H1 (cell line): ENCODE measurements at regions not wholly inside any gene's neighbourhood (a gene's known extent, or its start where the extent isn't known, plus 50 kb on each side); places are given as distances from the start of the nearest gene placed in this dataset.

Source experiments
- CTCF ChIA-PET: fragments of 300-600 bp; sonication (Branson Sonifier 250); formaldehyde crosslinking; loops from one replicate; lab custom pipeline; 2021; ENCODE audit not compliant: partially characterized antibody; lab: Charles Lee
- POLR2A ChIA-PET: fragments of 300-600 bp; sonication (Branson Sonifier 250); formaldehyde crosslinking; loops from one replicate; lab custom pipeline; 2021; ENCODE audit warnings: inconsistent platforms; ENCODE audit not compliant: partially characterized antibody; lab: Charles Lee
- DNase-seq, 2 experiments: peaks; one replicate each; pipeline versions ENCODE4 v3.0.0 to v3.0.0-alpha.2; 2010 to 2022; ENCODE audit warnings: low spot score in 2 of 2, low read depth in 1 of 2, mixed read lengths in 1 of 2
- FAIRE-seq: peaks from 2 replicates; lab custom pipeline; 2011; peaks lifted over from hg19 to GRCh38; lab: Jason Lieb, UNC
- H2AFZ ChIP-seq: 2 replicates; pipeline ENCODE4 v1.8.1; 2012; ENCODE audit warnings: low read length, inconsistent platforms
- H2AK5ac ChIP-seq: 2 replicates; pipeline ENCODE4 v1.6.1; 2013; ENCODE audit warnings: low read depth, low read length
- H2BK120ac ChIP-seq: replicated peaks from 2 replicates; pipeline ENCODE3; 2013; ENCODE audit warnings: low read depth, low read length, inconsistent platforms
- H2BK12ac ChIP-seq: 2 replicates; pipeline ENCODE4 v1.6.1; 2013; ENCODE audit warnings: low read depth, low read length
- H2BK15ac ChIP-seq: 2 replicates; pipeline ENCODE4 v1.6.1; 2013; ENCODE audit warnings: low read length
- H2BK20ac ChIP-seq: 2 replicates; pipeline ENCODE4 v1.6.1; 2013; ENCODE audit warnings: low read length
- H2BK5ac ChIP-seq: 2 replicates; pipeline ENCODE4 v1.6.1; 2013; ENCODE audit warnings: low read depth, low read length
- H3K14ac ChIP-seq: 2 replicates; pipeline ENCODE4 v1.6.1; 2013; ENCODE audit warnings: inconsistent platforms; ENCODE audit not compliant: insufficient read length
- H3K18ac ChIP-seq: 2 replicates; pipeline ENCODE4 v1.6.1; 2013; ENCODE audit warnings: low read length; ENCODE audit errors: extremely low read depth
- H3K23ac ChIP-seq: 2 replicates; pipeline ENCODE4 v1.6.1; 2013; ENCODE audit warnings: inconsistent platforms; ENCODE audit not compliant: insufficient read length
- H3K23me2 ChIP-seq: 2 replicates; pipeline ENCODE4 v1.6.1; 2013; ENCODE audit warnings: low read depth, low read length
- H3K27ac ChIP-seq: 2 replicates; pipeline ENCODE4 v1.6.1; 2011; ENCODE audit warnings: low read depth, low read length, inconsistent platforms
- H3K27me3 ChIP-seq, 4 experiments: replicated peaks in 1 of 4; 1 replicate in 1 of 4; 2 replicates in 3 of 4; pipeline versions ENCODE4 v1.6.1 to v1.8.1; 2011 to 2013; ENCODE audit warnings: low read length in 3 of 4, mild to moderate bottlenecking in 3 of 4, inconsistent platforms in 2 of 4, mixed read lengths in 2 of 4, moderate library complexity in 1 of 4; ENCODE audit not compliant: control insufficient read depth in 3 of 4, insufficient read depth in 3 of 4; ENCODE audit errors: extremely low read depth in 1 of 4
- H3K36me3 ChIP-seq, 4 experiments: 2 replicates each; pipeline versions ENCODE4 v1.6.1 to v1.8.1; 2011 to 2013; ENCODE audit warnings: mild to moderate bottlenecking in 4 of 4, low read length in 3 of 4, moderate library complexity in 2 of 4, control low read depth in 1 of 4, inconsistent platforms in 1 of 4; ENCODE audit not compliant: insufficient read depth in 4 of 4, control insufficient read depth in 2 of 4
- H3K4ac ChIP-seq: replicated peaks from 2 replicates; pipeline ENCODE3; 2013; ENCODE audit warnings: low read length, low read depth, mixed read lengths, inconsistent platforms; ENCODE audit not compliant: insufficient read length
- H3K4me1 ChIP-seq, 4 experiments: replicated peaks in 1 of 4; 1 replicate in 1 of 4; 2 replicates in 3 of 4; pipeline versions ENCODE4 v1.6.1 to v1.8.1; 2011 to 2013; ENCODE audit warnings: low read length in 3 of 4, inconsistent platforms in 2 of 4, mixed read lengths in 1 of 4; ENCODE audit not compliant: insufficient read depth in 4 of 4, control insufficient read depth in 3 of 4
- H3K4me2 ChIP-seq, 2 experiments: 2 replicates each; pipeline versions ENCODE4 v1.6.1 to v1.8.1; 2011 to 2013; ENCODE audit warnings: low read depth in 2 of 2, low read length in 2 of 2, control low read depth in 1 of 2, inconsistent platforms in 1 of 2, mild to moderate bottlenecking in 1 of 2; ENCODE audit not compliant: insufficient read depth in 1 of 2
- H3K4me3 ChIP-seq, 4 experiments: fragments of 200-600, 300-600 bp in 1 of 4; sonication (generic), shearing (Covaris generic), sonication (Bioruptor Twin) in 1 of 4; 2 replicates each; pipeline versions ENCODE4 v1.5.1 to v1.8.1; 2011 to 2016; ENCODE audit warnings: low read length in 4 of 4, low read depth in 3 of 4, control low read depth in 2 of 4, inconsistent platforms in 2 of 4, mild to moderate bottlenecking in 2 of 4, mixed read lengths in 1 of 4, moderate library complexity in 1 of 4; ENCODE audit not compliant: insufficient read depth in 2 of 4; ENCODE audit errors: extremely low read depth in 1 of 4
- H3K56ac ChIP-seq: replicated peaks from 2 replicates; pipeline ENCODE3; 2013; ENCODE audit warnings: low read depth, mild to moderate bottlenecking, mixed read lengths, low read length, inconsistent platforms; ENCODE audit not compliant: insufficient read length
- H3K79me1 ChIP-seq: 2 replicates; pipeline ENCODE4 v1.6.1; 2013; ENCODE audit warnings: low read depth, low read length, control low read depth
- H3K79me2 ChIP-seq, 2 experiments: 2 replicates each; pipeline versions ENCODE4 v1.6.1 to v1.8.1; 2012 to 2013; ENCODE audit warnings: low read length in 2 of 2, mild to moderate bottlenecking in 2 of 2, inconsistent platforms in 1 of 2; ENCODE audit not compliant: insufficient read depth in 2 of 2, control insufficient read depth in 1 of 2
- H3K9ac ChIP-seq, 4 experiments: replicated peaks in 1 of 4; 1 replicate in 1 of 4; 2 replicates in 3 of 4; pipeline versions ENCODE4 v1.6.1 to v1.8.1; 2011 to 2013; ENCODE audit warnings: low read depth in 3 of 4, low read length in 3 of 4, control low read depth in 2 of 4, mild to moderate bottlenecking in 2 of 4, moderate library complexity in 2 of 4, inconsistent platforms in 1 of 4; ENCODE audit errors: extremely low read depth in 1 of 4
- H3K9me3 ChIP-seq, 2 experiments: 2 replicates each; pipeline versions ENCODE4 v1.6.1 to v1.8.1; 2012 to 2013; ENCODE audit warnings: mild to moderate bottlenecking in 2 of 2, moderate library complexity in 2 of 2, control low read depth in 1 of 2, inconsistent platforms in 1 of 2, low read depth in 1 of 2, low read length in 1 of 2, mixed read lengths in 1 of 2; ENCODE audit not compliant: insufficient read depth in 2 of 2
- H4K20me1 ChIP-seq, 2 experiments: replicated peaks in 1 of 2; 2 replicates each; pipeline versions ENCODE3 to v1.8.1; 2011 to 2013; ENCODE audit warnings: inconsistent platforms in 2 of 2, low read length in 2 of 2, mild to moderate bottlenecking in 1 of 2; ENCODE audit not compliant: insufficient read depth in 2 of 2, control insufficient read depth in 1 of 2
- H4K5ac ChIP-seq: 2 replicates; pipeline ENCODE4 v1.6.1; 2013; ENCODE audit warnings: low read length, low read depth, mixed read lengths, inconsistent platforms; ENCODE audit not compliant: insufficient read length
- H4K8ac ChIP-seq: 2 replicates; pipeline ENCODE4 v1.8.0; 2013; ENCODE audit warnings: mild to moderate bottlenecking, moderate library complexity, low read length, inconsistent platforms; ENCODE audit not compliant: insufficient read depth; ENCODE audit errors: extremely low read depth
- H4K91ac ChIP-seq: replicated peaks from 2 replicates; pipeline ENCODE3; 2013; ENCODE audit warnings: low read length, mixed read lengths, inconsistent platforms; ENCODE audit not compliant: insufficient read length
- CBX5 ChIP-seq: fragments of 300-800, 300-1000 bp; sonication (generic); IDR thresholded peaks from 2 replicates; pipeline ENCODE4 v1.7.1; 2016; ENCODE audit warnings: antibody characterized with exemption, low read length, low read depth
- CBX8 ChIP-seq: fragments of 300-800, 300-1000 bp; sonication (generic); IDR thresholded peaks from 2 replicates; pipeline ENCODE4 v1.7.1; 2016; ENCODE audit warnings: low read depth, low read length, borderline replicate concordance
- CEBPB ChIP-seq: IDR thresholded peaks from 2 replicates; pipeline ENCODE4 v1.6.1; 2012; ENCODE audit warnings: low read depth, low read length
- GTF2F1 ChIP-seq: IDR thresholded peaks from 2 replicates; pipeline ENCODE4 v1.6.1; 2012; ENCODE audit warnings: low read depth, low read length, improper control_type of control experiment, borderline replicate concordance
- HDAC2 ChIP-seq, 2 experiments: fragments of 300-600 bp in 1 of 2; sonication (generic) in 1 of 2; IDR thresholded peaks; 2 replicates each; pipeline ENCODE4 v1.6.1; 2011 to 2012; ENCODE audit warnings: low read depth in 2 of 2, low read length in 2 of 2, mild to moderate bottlenecking in 2 of 2, moderate library complexity in 2 of 2, borderline replicate concordance in 1 of 2, inconsistent platforms in 1 of 2
- JUN ChIP-seq: IDR thresholded peaks from 2 replicates; pipeline ENCODE4 v1.6.1; 2011; ENCODE audit warnings: low read depth, mild to moderate bottlenecking, improper control_type of control experiment, low read length
- KDM5A ChIP-seq: fragments of 200-600 bp; IDR thresholded peaks from 2 replicates; pipeline ENCODE4 v1.7.1; 2012; ENCODE audit warnings: mild to moderate bottlenecking, low read length, inconsistent platforms, mixed read lengths
- NRF1 ChIP-seq: IDR thresholded peaks from 2 replicates; pipeline ENCODE4 v1.6.1; 2011; ENCODE audit warnings: mild to moderate bottlenecking, low read depth, low read length, improper control_type of control experiment
- POU5F1 ChIP-seq: IDR thresholded peaks from 2 replicates; pipeline ENCODE4 v1.6.1; 2011; ENCODE audit warnings: low read depth, mild to moderate bottlenecking, low read length, moderate library complexity
- RNF2 ChIP-seq: fragments of 200-900, 300-1000 bp; sonication (generic); IDR thresholded peaks from 2 replicates; pipeline ENCODE4 v1.7.1; 2016; ENCODE audit warnings: borderline replicate concordance, low read depth, mild to moderate bottlenecking, antibody characterized with exemption, low read length; ENCODE audit not compliant: poor library complexity, severe bottlenecking; ENCODE audit errors: missing control alignments
- RXRA ChIP-seq: IDR thresholded peaks from 2 replicates; pipeline ENCODE4 v1.6.1; 2011; ENCODE audit warnings: low read depth, mild to moderate bottlenecking, low read length, moderate library complexity; ENCODE audit not compliant: insufficient read depth
- SIN3A ChIP-seq, 2 experiments: IDR thresholded peaks in 1 of 2; conservative IDR thresholded peaks in 1 of 2; 2 replicates each; pipeline ENCODE4 v1.6.1; 2011 to 2012; ENCODE audit warnings: low read length in 2 of 2, improper control_type of control experiment in 1 of 2, low read depth in 1 of 2, mild to moderate bottlenecking in 1 of 2
- SP1 ChIP-seq: IDR thresholded peaks from 2 replicates; pipeline ENCODE4 v1.6.1; 2011; ENCODE audit warnings: low read depth, low read length
- TBP ChIP-seq: IDR thresholded peaks from 2 replicates; pipeline ENCODE4 v1.6.1; 2011; ENCODE audit warnings: low read depth, low read length, improper control_type of control experiment
- ZNF274 ChIP-seq: IDR thresholded peaks from 2 replicates; pipeline ENCODE4 v1.7.0; 2012; ENCODE audit warnings: low read length, borderline replicate concordance; ENCODE audit errors: extremely low read depth
- WGBS, 2 experiments: shearing (Covaris generic) in 1 of 2; methylation state at CpG; one replicate each; pipeline versions ENCODE4 v1.1.6 to v1.1.7; 2013 to 2015; ENCODE audit warnings: low lambda C conversion rate in 2 of 2, mixed read lengths in 2 of 2, inconsistent platforms in 1 of 2, low coverage in 1 of 2, missing lambda C conversion rate in 1 of 2; ENCODE audit not compliant: insufficient replicate concordance in 2 of 2, insufficient coverage in 1 of 2, insufficient read length in 1 of 2; ENCODE audit errors: extremely low coverage in 1 of 2, missing lambda C conversion rate in 1 of 2; 5-methylcytosine and 5-hydroxymethylcytosine counted together

DNA sequence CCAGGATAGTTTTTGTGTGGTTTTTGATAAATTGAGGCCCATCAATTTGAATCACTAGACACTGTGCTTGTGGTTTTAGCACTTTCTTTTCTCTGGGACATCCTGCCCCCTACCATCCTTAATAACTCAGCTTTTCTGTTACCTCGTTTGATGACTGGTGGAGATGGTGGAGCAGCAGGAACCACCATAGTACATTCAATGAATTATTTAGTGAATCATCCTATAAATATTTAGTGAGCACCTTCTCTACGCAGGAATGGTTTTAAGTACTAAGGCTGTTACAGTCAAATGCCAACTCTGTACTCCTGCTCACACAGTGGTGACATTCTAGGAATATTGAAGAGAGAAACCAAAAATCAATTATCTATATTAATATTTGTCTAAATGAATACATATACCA, 585.2 kb downstream of the HAO1 start:
- ChIA-PET POLR2A (no interaction called here), CTCF (interaction anchor here (0.8 kb wide), 1 partner anchor 580 kb away, joined by 3 read pairs; no protein-coding TSS in a partner anchor)
- FAIRE-seq (no peak), DNase-seq (no peak)
- Histone ChIP-seq H3K79me1 (no peaks in the 10 kb centered on the region), H3K23me2 (no peaks in the 10 kb centered on the region), H3K27ac (no peak overlapping the region), H2BK5ac (no peak overlapping the region), H2BK12ac (no peak overlapping the region), H2BK15ac (no peak overlapping the region), H3K36me3 (no peaks in the 10 kb centered on the region), H2AFZ (no peak overlapping the region), H3K79me2 (no peaks in the 10 kb centered on the region), H2AK5ac (no peak overlapping the region), H3K56ac (no peak overlapping the region), H3K9me3 (no peaks in the 10 kb centered on the region), H3K27me3 (peaks cover 0 to 1% (median 0%) of the 10 kb centered on the region in 4 experiments; a peak in 1 of 7 replicates), H3K14ac (no peak overlapping the region), H3K4me3 (no peak overlapping the region), H3K4ac (no peak overlapping the region), H3K23ac (no peak overlapping the region), H2BK120ac (no peak overlapping the region), H3K18ac (no peak overlapping the region), H4K20me1 (no peaks in the 10 kb centered on the region), H3K9ac (no peak overlapping the region), H3K4me2 (no peak overlapping the region), H4K91ac (no peak overlapping the region), H2BK20ac (no peak overlapping the region), H4K8ac (no peak overlapping the region), H3K4me1 (no peaks in the 10 kb centered on the region), H4K5ac (no peak overlapping the region)
- WGBS, 2 experiments: 48% methylated on average over 2 of the region's 2 CpGs; no CpG with 5 or more reads in 1 of the 2 experiments
- no peak for TF ChIP-seq CBX5
- TF ChIP-seq NRF1: no peak
- TF ChIP-seq POU5F1: no peak
- no peak for TF ChIP-seq SIN3A (conservative IDR thresholded peaks at IDR 0.05 in 1 of 2, IDR thresholded peaks at IDR 0.05 in 1 of 2; ENCODE audit: low read depth in 1 of 2, low read length in 2 of 2)
- no peak for TF ChIP-seq TBP
- TF ChIP-seq HDAC2 (IDR thresholded peaks at IDR 0.05; ENCODE audit: borderline replicate concordance in 1 of 2, low read depth in 2 of 2, low read length in 2 of 2): no peak
- TF ChIP-seq SP1: no peak
- no peak for TF ChIP-seq JUN
- no peak for TF ChIP-seq KDM5A
- TF ChIP-seq GTF2F1: no peak
- TF ChIP-seq RNF2: no peak
- TF ChIP-seq CBX8: no peak
- TF ChIP-seq CEBPB: no peak
- no peak for TF ChIP-seq RXRA
- TF ChIP-seq ZNF274: no peak
